HG02870 (cell line): ENCODE measurements at regions not wholly inside any gene's neighbourhood (a gene's known extent, or its start where the extent isn't known, plus 50 kb on each side); places are given as distances from the start of the nearest gene placed in this dataset.

Experiments
- ATAC-seq: cut with Tn5 transposase; IDR thresholded peaks from one replicate; pipeline ENCODE4 v1.9.1; 2021; ENCODE audit warnings: mild to moderate bottlenecking, moderate library complexity; ENCODE audit not compliant: unreplicated experiment

- no peak for ATAC-seq
Observed at GRCh38 chr11:109735128-109735527, 313.1 kb downstream of the C11orf87 start.

- ATAC-seq, result no peak
Observed at GRCh38 chr11:109739379-109739778, 317.4 kb downstream of the C11orf87 start.

GRCh38 chr11:109745996-109746625, 324.1 kb downstream of the C11orf87 start:
- ATAC-seq, result no peak

GRCh38 chr11:109747839-109748238, 325.8 kb downstream of the C11orf87 start:
- peak; percentile 72 for ATAC-seq

GRCh38 chr11:109749476-109749875, 327.5 kb downstream of the C11orf87 start:
- ATAC-seq, result no peak

- ATAC-seq, result no peak
Observed at GRCh38 chr11:109750964-109751363, 329.0 kb downstream of the C11orf87 start.

- no peak for ATAC-seq
Observed at GRCh38 chr11:109752212-109752825, 330.3 kb downstream of the C11orf87 start.

- ATAC-seq, result no peak
Observed at GRCh38 chr11:109756521-109756920, 334.5 kb downstream of the C11orf87 start.

GRCh38 chr11:109756951-109757350, 335.0 kb downstream of the C11orf87 start:
- no peak for ATAC-seq

- no peak for ATAC-seq
Observed at GRCh38 chr11:109762546-109762945, 330.6 kb upstream of the ZC3H12C start.

GRCh38 chr11:109765709-109766311, 327.4 kb upstream of the ZC3H12C start:
- no peak for ATAC-seq

- no peak for ATAC-seq
Observed at GRCh38 chr11:109769858-109770257, 323.3 kb upstream of the ZC3H12C start.

GRCh38 chr11:109770323-109770722, 322.9 kb upstream of the ZC3H12C start:
- no peak for ATAC-seq

- no peak for ATAC-seq
Observed at GRCh38 chr11:109772892-109773291, 320.3 kb upstream of the ZC3H12C start.

- no peak for ATAC-seq
Observed at GRCh38 chr11:109775686-109776085, 317.5 kb upstream of the ZC3H12C start.

- ATAC-seq, result no peak
Observed at GRCh38 chr11:109783014-109783413, 310.2 kb upstream of the ZC3H12C start.

- peak; percentile 78 for ATAC-seq
Observed at GRCh38 chr11:109783840-109784239, 309.4 kb upstream of the ZC3H12C start.

GRCh38 chr11:109784536-109784935, 308.7 kb upstream of the ZC3H12C start:
- no peak for ATAC-seq

GRCh38 chr11:109785198-109785597, 308.0 kb upstream of the ZC3H12C start:
- ATAC-seq, result no peak

GRCh38 chr11:109785714-109786113, 307.5 kb upstream of the ZC3H12C start:
- ATAC-seq, result no peak

- no peak for ATAC-seq
Observed at GRCh38 chr11:109788948-109789490, 304.2 kb upstream of the ZC3H12C start.

- ATAC-seq, result no peak
Observed at GRCh38 chr11:109789901-109790300, 303.3 kb upstream of the ZC3H12C start.
